ENCODE measurements at regions not wholly inside any gene's neighbourhood (a gene's known extent, or its start where the extent isn't known, plus 50 kb on each side); places are given as distances from the start of the nearest gene placed in this dataset.

GRCh38 chr13:30123575-30123974 lies 183.8 kb downstream of the KATNAL1 start:
- peaks cover 17% of the 10 kb centered on the region for H3K4me1 ChIP-seq
- POLR2A ChIA-PET, result no interaction called here
- TF ChIP-seq KDM1A (IDR thresholded peaks at IDR 0.05; ENCODE audit: low read depth) (no peak), SREBF2 (IDR thresholded peaks at IDR 0.05) (no peak), MAFK (IDR thresholded peaks at IDR 0.05; ENCODE audit: partially characterized antibody) (no peak), POLR2A (IDR thresholded peaks at IDR 0.05; ENCODE audit: low read length) (no peak), BCL3 (IDR thresholded peaks at IDR 0.05) (no peak), ELK1 (IDR thresholded peaks at IDR 0.05; ENCODE audit: low read depth, low read length) (no peak), ATOH8 (CRISPR knock-in tag; IDR thresholded peaks at IDR 0.05; ENCODE audit: low read depth) (no peak), BHLHE40 (IDR thresholded peaks at IDR 0.05; ENCODE audit: low read depth, low read length) (no peak), CBX2 (IDR thresholded peaks at IDR 0.05; ENCODE audit: borderline replicate concordance, low read depth) (no peak), CHD2 (IDR thresholded peaks at IDR 0.05; ENCODE audit: low read length, partially characterized antibody) (no peak), RFX5 (IDR thresholded peaks at IDR 0.05) (no peak), HMGXB4 (CRISPR knock-in tag; IDR thresholded peaks at IDR 0.05; ENCODE audit: borderline replicate concordance) (no peak), JUN (IDR thresholded peaks at IDR 0.05) (no peak), TFCP2L1 (CRISPR knock-in tag; IDR thresholded peaks at IDR 0.05) (no peak), HEYL (CRISPR knock-in tag; IDR thresholded peaks at IDR 0.05) (no peak)
- H3K4me2 ChIP-seq, result no peak overlapping the region
- no peak overlapping the region; a peak in 1 of 6 replicates for H3K27ac ChIP-seq
- 93% methylated on average over 5 of the region's 8 CpGs for WGBS (ENCODE audit: missing lambda C conversion rate)
- ATAC-seq (no peak), DNase-seq (ENCODE audit: low read depth in 1 of 2, low spot score in 1 of 2) (no peak), FAIRE-seq (no peak)
- CTCF ChIA-PET, result interaction anchor here (2.4 to 6.7 kb wide), 3 partner anchors 8 to 615 kb away, joined by 9 to 49 read pairs (median 25); no protein-coding TSS in a partner anchor
- no peaks in the 10 kb centered on the region for H3K9me3 ChIP-seq
- H3K4me3 ChIP-seq, result no peak overlapping the region

- Histone ChIP-seq H3K27ac (no peak overlapping the region), H3K4me3 (no peak overlapping the region), H3K9me3 (no peaks in the 10 kb centered on the region), H3K4me1 (peaks cover 15% of the 10 kb centered on the region), H3K4me2 (no peak overlapping the region)
- FAIRE-seq (no peak), DNase-seq (ENCODE audit: low read depth in 1 of 2, low spot score in 1 of 2) (no peak), ATAC-seq (no peak)
- TF ChIP-seq MAFK (IDR thresholded peaks at IDR 0.05; ENCODE audit: partially characterized antibody) (no peak), CHD2 (IDR thresholded peaks at IDR 0.05; ENCODE audit: low read length, partially characterized antibody) (no peak), HOXB13 (CRISPR knock-in tag; IDR thresholded peaks at IDR 0.05; ENCODE audit: low read depth) (no peak), CTCF (IDR thresholded peaks at IDR 0.05) (no peak), CBX2 (IDR thresholded peaks at IDR 0.05; ENCODE audit: borderline replicate concordance, low read depth) (no peak), POLR2A (IDR thresholded peaks at IDR 0.05; ENCODE audit: low read length) (no peak), ESRRA (IDR thresholded peaks at IDR 0.05; ENCODE audit: borderline replicate concordance, low read length) (no peak), EHF (CRISPR knock-in tag; IDR thresholded peaks at IDR 0.05) (no peak), SMC3 (IDR thresholded peaks at IDR 0.05) (no peak), HOXA7 (CRISPR knock-in tag; IDR thresholded peaks at IDR 0.05) (no peak), BHLHE40 (IDR thresholded peaks at IDR 0.05; ENCODE audit: low read depth, low read length) (no peak), ELK1 (IDR thresholded peaks at IDR 0.05; ENCODE audit: low read depth, low read length) (no peak), HEYL (CRISPR knock-in tag; IDR thresholded peaks at IDR 0.05) (no peak), ATOH8 (CRISPR knock-in tag; IDR thresholded peaks at IDR 0.05; ENCODE audit: low read depth) (no peak), FOXS1 (CRISPR knock-in tag; IDR thresholded peaks at IDR 0.05) (no peak)
- POLR2A ChIA-PET, result no interaction called here
- CTCF ChIA-PET, result interaction anchor here (0.8 to 3.6 kb wide), 2 partner anchors 9 to 10 kb away, joined by 6 to 25 read pairs; no protein-coding TSS in a partner anchor
These were observed 185.7 kb downstream of the KATNAL1 start for GRCh38 chr13:30121666-30122065.

Data from A549 (cell line).